CD1c-positive myeloid dendritic cell (primary cell): ENCODE measurements at regions not wholly inside any gene's neighbourhood (a gene's known extent, or its start where the extent isn't known, plus 50 kb on each side); places are given as distances from the start of the nearest gene placed in this dataset.

Experiments
- DNase-seq: peaks from one replicate; pipeline ENCODE4 v3.0.0-alpha.2; 2016; ENCODE audit errors: extremely low spot score

GRCh38 chr5:2131826-2132496 lies 249.2 kb upstream of the IRX4 start:
- DNase-seq, result no peak

GRCh38 chr5:2131196-2131595 lies 248.5 kb upstream of the IRX4 start:
- no peak for DNase-seq

- no peak for DNase-seq
Measured at GRCh38 chr5:2130361-2130760, 247.6 kb upstream of the IRX4 start.

DNA sequence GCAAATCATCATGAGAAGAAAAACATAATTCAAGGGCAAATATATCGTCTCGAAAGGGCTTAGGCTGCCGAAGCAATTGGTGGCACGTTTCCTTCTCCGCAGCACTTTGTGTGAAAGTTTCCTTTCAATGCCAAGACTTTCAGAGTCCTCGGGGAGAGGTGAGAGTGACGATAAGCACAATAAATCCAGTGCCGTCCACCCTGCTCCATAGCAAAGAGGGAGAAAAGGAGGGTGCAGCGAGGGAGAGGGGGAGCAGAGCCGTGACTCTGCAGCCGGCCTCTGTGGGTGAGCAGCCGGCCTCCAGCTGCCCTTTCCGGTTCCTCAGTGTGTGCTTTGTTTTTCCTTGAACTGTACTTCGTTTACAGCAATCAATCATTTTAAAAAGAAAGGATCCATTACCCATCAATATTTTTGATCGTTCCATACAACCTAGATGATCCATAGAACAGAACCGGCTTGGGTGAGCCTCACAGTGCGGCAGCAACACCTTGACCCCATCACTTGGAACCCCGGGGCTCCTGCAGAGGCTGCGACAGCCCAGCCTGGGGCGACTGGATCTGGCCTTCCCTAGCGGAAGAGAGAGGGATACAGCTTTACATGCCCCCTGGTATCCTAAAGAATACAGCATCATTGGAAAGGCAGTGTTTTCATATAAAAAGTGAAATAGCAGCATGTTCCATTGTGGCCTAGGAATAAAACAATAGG lies 247.0 kb upstream of the IRX4 start:
- DNase-seq, result no peak

- DNase-seq, result no peak
Measured at GRCh38 chr5:2128686-2129355, 246.1 kb upstream of the IRX4 start.

- no peak for DNase-seq
Measured at GRCh38 chr5:2126512-2126911, 243.8 kb upstream of the IRX4 start.

DNA sequence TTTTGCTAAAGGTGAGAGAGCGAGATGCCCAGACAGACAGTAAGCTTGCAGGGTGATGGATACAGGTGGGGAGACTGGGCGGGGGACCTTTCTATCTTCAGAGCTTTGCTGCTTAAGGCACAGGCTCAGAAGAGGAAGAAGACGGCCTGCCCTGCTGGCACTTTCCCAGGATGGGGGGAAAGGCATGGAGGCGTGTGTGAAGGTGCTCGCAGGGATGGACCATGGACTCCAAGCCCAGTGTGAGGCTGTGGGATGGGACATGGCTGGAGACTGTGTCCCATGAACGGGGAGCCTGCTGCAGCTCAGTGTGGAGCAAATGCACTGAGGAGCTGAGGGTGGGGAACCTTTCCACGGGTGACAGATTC lies 243.2 kb upstream of the IRX4 start:
- DNase-seq, result no peak

GRCh38 chr5:2125171-2125900 lies 242.6 kb upstream of the IRX4 start:
- DNase-seq, result no peak

DNA sequence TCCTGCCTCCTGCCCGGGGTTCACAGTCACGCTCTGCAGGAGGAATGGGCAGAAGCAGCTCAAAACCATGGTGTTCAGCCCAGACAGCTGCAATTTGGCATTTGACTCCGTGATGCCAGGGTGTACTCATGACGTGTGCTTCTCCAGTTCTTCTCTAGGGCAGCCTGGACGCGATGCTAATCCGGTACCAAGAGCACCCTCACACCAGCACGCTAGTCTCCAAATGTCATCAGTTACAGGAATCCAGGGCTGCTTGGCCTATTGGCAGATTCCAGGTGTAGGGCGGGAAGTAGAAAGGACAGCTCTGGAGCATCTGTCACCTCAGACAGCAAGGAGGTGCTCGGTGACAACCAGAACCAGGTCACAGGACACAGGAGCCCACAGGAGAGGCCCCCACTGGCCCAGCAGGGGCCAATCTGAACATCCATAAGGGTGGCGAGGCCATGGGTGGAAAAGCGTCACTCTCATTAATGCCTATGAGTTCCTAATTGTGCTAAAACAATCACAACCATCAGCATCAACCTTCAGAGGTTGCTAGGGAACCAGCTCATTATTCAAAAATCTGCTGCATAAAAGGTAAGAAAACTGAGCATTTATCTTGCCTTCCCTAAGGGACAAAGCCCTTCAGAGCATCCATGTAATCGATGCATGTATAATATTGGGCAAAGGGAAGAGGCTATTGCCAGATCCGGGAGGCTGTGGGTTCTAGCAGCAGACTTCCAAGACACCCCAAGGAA lies 241.9 kb upstream of the IRX4 start:
- no peak for DNase-seq

DNA sequence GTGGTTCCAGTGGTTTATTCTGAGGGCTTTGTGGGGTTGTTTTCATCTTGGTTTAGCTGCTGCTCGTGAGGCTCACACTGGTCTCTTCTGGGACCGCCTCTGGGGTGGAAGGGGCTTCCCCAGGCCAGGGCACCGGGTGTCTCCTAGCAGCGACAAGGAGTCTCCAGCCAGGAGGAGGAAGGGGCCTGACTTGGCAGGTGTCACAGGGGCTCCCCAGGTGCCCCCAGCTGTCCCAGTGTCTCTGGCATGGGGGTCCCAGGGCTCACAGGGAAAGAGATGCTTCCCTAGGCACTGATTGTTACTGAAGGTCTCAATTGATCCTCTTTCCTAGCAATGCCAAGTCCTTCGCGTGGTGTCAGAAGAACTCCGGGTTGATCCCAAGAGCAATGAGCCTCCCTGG lies 241.1 kb upstream of the IRX4 start:
- no peak for DNase-seq

DNA sequence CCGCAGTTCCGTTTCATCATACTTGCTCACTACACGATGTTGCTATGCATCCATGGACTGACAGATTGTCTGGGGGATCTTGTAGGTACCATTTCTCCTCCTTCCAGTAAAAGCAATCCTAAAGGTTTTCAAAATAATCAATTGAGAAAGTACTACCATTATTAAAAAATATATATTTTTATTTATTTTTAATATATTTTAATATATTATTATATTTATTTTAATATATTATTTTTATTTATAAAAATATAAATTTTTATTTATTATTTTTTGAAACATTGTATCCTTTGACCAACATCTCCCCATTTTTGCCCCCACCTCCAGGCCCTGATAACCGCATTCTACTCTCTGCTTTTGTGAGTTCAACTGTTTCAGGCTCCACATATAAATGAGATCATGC lies 237.6 kb upstream of the IRX4 start:
- DNase-seq, result no peak

- DNase-seq, result no peak
Measured at GRCh38 chr5:2119573-2119972, 236.8 kb upstream of the IRX4 start.

GRCh38 chr5:2113348-2114131 lies 230.8 kb upstream of the IRX4 start:
- no peak for DNase-seq

GRCh38 chr5:2112173-2113025 lies 229.7 kb upstream of the IRX4 start:
- DNase-seq, result no peak

DNA sequence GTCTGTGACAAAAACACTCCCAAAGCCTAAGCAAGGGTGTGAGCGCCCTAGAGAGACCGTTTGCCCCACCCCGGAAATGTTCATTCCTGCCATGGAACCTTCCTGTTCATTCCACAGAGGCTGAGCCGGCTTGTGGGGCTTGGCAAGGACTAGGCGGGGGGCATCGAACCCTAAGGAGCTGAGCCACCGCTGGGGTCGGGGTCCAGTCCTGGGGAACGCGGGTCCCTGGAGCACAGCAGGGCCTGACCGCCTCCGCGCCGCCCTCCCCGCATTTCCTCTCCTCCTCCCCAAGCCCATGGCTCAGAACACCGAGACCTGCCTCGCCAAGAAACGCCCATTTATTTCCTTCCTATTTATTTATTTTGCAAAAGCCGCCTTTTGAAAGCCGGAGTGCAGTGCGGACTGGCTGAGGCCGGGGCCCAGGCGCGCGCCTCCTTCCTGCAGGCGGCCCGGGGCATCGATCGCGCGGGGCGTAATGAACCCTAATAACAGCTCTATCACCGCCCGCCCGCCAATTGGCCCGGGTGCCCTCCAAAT lies 228.9 kb upstream of the IRX4 start:
- DNase-seq, result no peak

- DNase-seq, result no peak
Measured at GRCh38 chr5:2110934-2111462, 228.3 kb upstream of the IRX4 start.

GRCh38 chr5:2110137-2110933 lies 227.6 kb upstream of the IRX4 start:
- DNase-seq, result no peak

GRCh38 chr5:2109566-2109965 lies 226.8 kb upstream of the IRX4 start:
- no peak for DNase-seq

GRCh38 chr5:2106721-2107120 lies 224.0 kb upstream of the IRX4 start:
- DNase-seq, result no peak
